GDM1 (cell line): ENCODE measurements at regions not wholly inside any gene's neighbourhood (a gene's known extent, or its start where the extent isn't known, plus 50 kb on each side); places are given as distances from the start of the nearest gene placed in this dataset.
A peak's percentile ranks its signal among the peaks of the same experiment; 100 is the strongest.
"Not testable (repeated sequence)": the region's sequence is repeated elsewhere in the genome, so short reads cannot be mapped to it uniquely, and the experiment has no call there.

Experiments
- DNase-seq: peaks from one replicate; lab custom pipeline; 2025; lab: John Stamatoyannopoulos, UW

GRCh38 chr16:62883509-62883908, 847.3 kb upstream of the CDH8 start:
- DNase-seq = no peak

- DNase-seq = no peak
Observed at GRCh38 chr16:62882552-62883221, 846.4 kb upstream of the CDH8 start.

GRCh38 chr16:62876133-62876532, 839.9 kb upstream of the CDH8 start:
- DNase-seq = no peak

GRCh38 chr16:62872339-62872738, 836.1 kb upstream of the CDH8 start:
- DNase-seq = no peak

GRCh38 chr16:62870554-62870953, 834.3 kb upstream of the CDH8 start:
- no peak for DNase-seq

GRCh38 chr16:62869837-62870236, 833.6 kb upstream of the CDH8 start:
- DNase-seq = no peak

- DNase-seq = no peak
Observed at GRCh38 chr16:62863139-62863538, 826.9 kb upstream of the CDH8 start.

GRCh38 chr16:62853887-62854286, 817.6 kb upstream of the CDH8 start:
- no peak for DNase-seq

GRCh38 chr16:62846399-62847057, 810.3 kb upstream of the CDH8 start:
- DNase-seq = no peak

GRCh38 chr16:62832214-62832613, 796.0 kb upstream of the CDH8 start:
- DNase-seq = no peak

GRCh38 chr16:62831235-62831850, 795.1 kb upstream of the CDH8 start:
- no peak for DNase-seq

- DNase-seq = no peak
Observed at GRCh38 chr16:62829607-62830006, 793.4 kb upstream of the CDH8 start.

GRCh38 chr16:62829084-62829483, 792.8 kb upstream of the CDH8 start:
- DNase-seq = no peak

- no peak for DNase-seq
Observed at GRCh38 chr16:62821824-62822223, 785.6 kb upstream of the CDH8 start.

GRCh38 chr16:62816971-62817519, 780.8 kb upstream of the CDH8 start:
- no peak for DNase-seq

GRCh38 chr16:62814891-62815290, 778.7 kb upstream of the CDH8 start:
- DNase-seq = no peak

GRCh38 chr16:62805221-62805857, 769.1 kb upstream of the CDH8 start:
- DNase-seq = no peak

GRCh38 chr16:62794724-62795123, 758.5 kb upstream of the CDH8 start:
- DNase-seq = no peak

- not testable (repeated sequence) for DNase-seq
Observed at GRCh38 chr16:62780081-62780480, 743.8 kb upstream of the CDH8 start.

- DNase-seq = no peak
Observed at GRCh38 chr16:62764572-62764971, 728.3 kb upstream of the CDH8 start.

GRCh38 chr16:62760398-62760797, 724.2 kb upstream of the CDH8 start:
- DNase-seq = no peak

- peak; percentile 19 for DNase-seq
Observed at GRCh38 chr16:62755938-62756337, 719.7 kb upstream of the CDH8 start.

GRCh38 chr16:62752854-62753253, 716.6 kb upstream of the CDH8 start:
- no peak for DNase-seq
